Mesodermal cell (in vitro differentiated cells): ENCODE measurements at regions not wholly inside any gene's neighbourhood (a gene's known extent, or its start where the extent isn't known, plus 50 kb on each side); places are given as distances from the start of the nearest gene placed in this dataset.
"Not testable (repeated sequence)": the region's sequence is repeated elsewhere in the genome, so short reads cannot be mapped to it uniquely, and the experiment has no call there.

ENCODE experiments used
- H3K27ac ChIP-seq: 2 replicates; pipeline ENCODE4 v1.7.0; 2013; ENCODE audit warnings: mild to moderate bottlenecking, low read depth, low read length, moderate library complexity; ENCODE audit not compliant: severe bottlenecking
- H3K36me3 ChIP-seq: 2 replicates; pipeline ENCODE4 v1.7.1; 2013; ENCODE audit warnings: mild to moderate bottlenecking, low read length, moderate library complexity; ENCODE audit not compliant: control insufficient read depth, insufficient read depth
- H3K4me1 ChIP-seq: one replicate; pipeline ENCODE4 v1.7.1; 2013; ENCODE audit warnings: mild to moderate bottlenecking, low read length; ENCODE audit not compliant: insufficient read depth, control insufficient read depth, poor library complexity, severe bottlenecking
- H3K4me3 ChIP-seq: 2 replicates; pipeline ENCODE4 v1.7.0; 2013; ENCODE audit warnings: low read length, control low read depth, mild to moderate bottlenecking; ENCODE audit not compliant: insufficient read depth, poor library complexity, severe bottlenecking; ENCODE audit errors: extremely low read depth
- H3K9me3 ChIP-seq: 2 replicates; pipeline ENCODE4 v1.7.1; 2013; ENCODE audit warnings: mild to moderate bottlenecking, low read length, moderate library complexity; ENCODE audit not compliant: control insufficient read depth
- WGBS, 2 experiments: methylation state at CpG; one replicate each; pipeline ENCODE4 v1.1.5; 2013; ENCODE audit warnings: missing lambda C conversion rate in 2 of 2; ENCODE audit not compliant: insufficient coverage in 2 of 2; 5-methylcytosine and 5-hydroxymethylcytosine counted together

- WGBS, 2 experiments = 80% methylated on average over 1 of the region's 2 CpGs; no CpG with 5 or more reads in 1 of the 2 experiments
These were observed 95.8 kb downstream of the ATXN3L start for GRCh38 chrX:13223868-13224567.

GRCh38 chrX:13220916-13221315 lies 98.9 kb downstream of the ATXN3L start:
- Histone ChIP-seq H3K36me3 (no peaks in the 10 kb centered on the region), H3K4me1 (peaks cover 8% of the 10 kb centered on the region), H3K27ac (no peak overlapping the region), H3K4me3 (no peak overlapping the region), H3K9me3 (no peaks in the 10 kb centered on the region)
- WGBS, 2 experiments = 50 to 60% methylated on average over 1 to 3 of the region's 4 CpGs

More at GRCh38 chrX:13223868-13224567, 95.8 kb downstream of the ATXN3L start:
- Histone ChIP-seq H3K27ac (peak overlapping the region; percentile 63), H3K9me3 (no peaks in the 10 kb centered on the region), H3K4me3 (no peak overlapping the region), H3K36me3 (no peaks in the 10 kb centered on the region), H3K4me1 (peaks cover 8% of the 10 kb centered on the region)

GRCh38 chrX:13219991-13220764 lies 99.7 kb downstream of the ATXN3L start:
- Histone ChIP-seq H3K36me3 (no peaks in the 10 kb centered on the region), H3K4me3 (no peak overlapping the region), H3K4me1 (peaks cover 8% of the 10 kb centered on the region), H3K27ac (no peak overlapping the region), H3K9me3 (no peaks in the 10 kb centered on the region)
- WGBS, 2 experiments = no CpG with 5 or more reads among the region's 2 CpGs

- Histone ChIP-seq H3K36me3 (no peaks in the 10 kb centered on the region), H3K27ac (no peak overlapping the region), H3K9me3 (no peaks in the 10 kb centered on the region), H3K4me1 (peaks cover 8% of the 10 kb centered on the region), H3K4me3 (no peak overlapping the region)
- no CpG with 5 or more reads among the region's 3 CpGs for WGBS, 2 experiments
These were observed 101.1 kb downstream of the ATXN3L start for GRCh38 chrX:13218758-13219157.

- Histone ChIP-seq H3K4me3 (no peak overlapping the region), H3K36me3 (no peaks in the 10 kb centered on the region), H3K9me3 (no peaks in the 10 kb centered on the region), H3K4me1 (peaks cover 8% of the 10 kb centered on the region), H3K27ac (no peak overlapping the region)
- WGBS, 2 experiments = no CpG with 5 or more reads among the region's 4 CpGs
These were observed 103.7 kb downstream of the ATXN3L start for GRCh38 chrX:13216139-13216538.

- H3K36me3 ChIP-seq = no peaks in the 10 kb centered on the region
- no peak overlapping the region for H3K4me3 ChIP-seq
- H3K4me1 ChIP-seq = peaks cover 5% of the 10 kb centered on the region
- no peak overlapping the region for H3K27ac ChIP-seq
- WGBS, 2 experiments = no CpG with 5 or more reads among the region's 4 CpGs
- no peaks in the 10 kb centered on the region for H3K9me3 ChIP-seq
These were observed 104.1 kb downstream of the ATXN3L start for GRCh38 chrX:13215729-13216128.

- no peaks in the 10 kb centered on the region for H3K9me3 ChIP-seq
- no peaks in the 10 kb centered on the region for H3K36me3 ChIP-seq
- no peak overlapping the region for H3K4me3 ChIP-seq
- no peaks in the 10 kb centered on the region for H3K4me1 ChIP-seq
- H3K27ac ChIP-seq = no peak overlapping the region
- 100% methylated on average over 1 of the region's 1 CpG; no CpG with 5 or more reads in 1 of the 2 experiments for WGBS, 2 experiments
These were observed 107.6 kb downstream of the ATXN3L start for GRCh38 chrX:13212191-13212651.

GRCh38 chrX:13210142-13210541 lies 109.7 kb downstream of the ATXN3L start:
- H3K36me3 ChIP-seq, H3K27ac ChIP-seq, H3K4me1 ChIP-seq, H3K4me3 ChIP-seq, H3K9me3 ChIP-seq: not testable (repeated sequence)
- WGBS, 2 experiments = no CpG with 5 or more reads among the region's 3 CpGs

- WGBS, 2 experiments = no CpG with 5 or more reads among the region's 2 CpGs
- not testable (repeated sequence) for H3K9me3 ChIP-seq, H3K36me3 ChIP-seq, H3K27ac ChIP-seq, H3K4me3 ChIP-seq, H3K4me1 ChIP-seq
These were observed 110.1 kb downstream of the ATXN3L start for GRCh38 chrX:13209704-13210103.

GRCh38 chrX:13208281-13208935 lies 111.4 kb downstream of the ATXN3L start:
- Histone ChIP-seq H3K36me3 (no peaks in the 10 kb centered on the region), H3K4me3 (no peak overlapping the region)
- WGBS, 2 experiments = 78 to 100% methylated on average over 1 of the region's 3 CpGs

More at GRCh38 chrX:13208281-13208935, 111.4 kb downstream of the ATXN3L start:
- Histone ChIP-seq H3K9me3 (no peaks in the 10 kb centered on the region), H3K4me1 (no peaks in the 10 kb centered on the region), H3K27ac (no peak overlapping the region)
